Fibroblast of skin of abdomen (primary cell): ENCODE measurements at regions not wholly inside any gene's neighbourhood (a gene's known extent, or its start where the extent isn't known, plus 50 kb on each side); places are given as distances from the start of the nearest gene placed in this dataset.
"Not testable (repeated sequence)": the region's sequence is repeated elsewhere in the genome, so short reads cannot be mapped to it uniquely, and the experiment has no call there.

Experiments used
- DNase-seq: peaks from one replicate; pipeline ENCODE4 v3.0.0-alpha.2; 2013

DNA sequence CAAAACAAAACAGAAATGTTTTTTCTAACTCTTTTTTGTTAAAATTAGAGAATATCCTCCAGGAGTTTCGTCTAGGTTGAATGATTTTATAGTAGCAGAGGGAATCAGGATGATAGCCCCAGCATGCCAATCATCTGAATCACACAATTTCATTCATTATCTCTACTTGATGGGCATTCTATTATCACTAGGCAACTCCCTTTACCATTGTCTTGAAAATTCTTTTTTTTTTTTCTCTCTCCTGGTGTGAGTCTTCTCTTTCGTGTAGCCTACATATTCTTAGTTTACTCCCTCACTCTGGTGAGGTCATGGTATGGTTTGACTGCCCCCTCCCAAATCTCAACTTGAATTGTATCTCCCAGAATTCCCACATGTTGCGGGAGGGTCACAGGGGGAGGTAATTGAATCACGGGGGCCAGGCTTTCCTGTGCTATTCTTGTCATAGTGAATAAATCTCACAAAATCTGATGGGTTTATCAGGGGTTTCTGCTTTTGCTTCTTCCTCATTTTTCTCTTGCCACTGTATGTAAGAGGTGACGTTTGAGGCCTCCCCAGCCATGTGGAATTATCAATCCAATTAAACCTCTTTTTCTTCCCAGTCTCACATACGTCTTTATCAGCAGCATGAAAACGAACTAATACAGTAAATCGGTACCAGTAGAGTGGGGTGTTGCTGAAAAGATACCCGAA, 105.0 kb downstream of the OTUD1 start:
- DNase-seq, result no peak

DNA sequence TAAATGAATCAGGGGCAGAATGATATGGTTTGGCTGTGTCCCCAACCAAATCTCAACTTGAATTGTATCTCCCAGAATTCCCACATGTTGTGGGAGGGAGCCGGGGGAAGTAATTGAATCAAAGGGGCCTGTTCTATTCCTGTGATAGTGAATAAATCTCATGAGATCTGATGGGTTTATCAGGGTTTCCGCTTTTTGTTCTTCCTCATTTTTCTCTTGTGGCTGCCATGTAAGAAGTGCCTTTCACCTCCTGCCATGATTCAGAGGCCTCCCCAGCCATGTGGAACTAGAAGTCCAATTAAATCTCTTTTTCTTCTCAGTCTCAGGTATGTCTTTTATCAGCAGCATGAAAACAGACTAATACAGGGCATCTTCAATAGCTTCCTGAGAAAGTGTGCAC, 107.0 kb downstream of the OTUD1 start:
- not testable (repeated sequence) for DNase-seq

- DNase-seq, result peak; percentile 92
Observed at GRCh38 chr10:23556727-23557440, 118.0 kb downstream of the OTUD1 start.

GRCh38 chr10:23557777-23558176, 118.9 kb downstream of the OTUD1 start:
- DNase-seq, result peak; percentile 39

DNA sequence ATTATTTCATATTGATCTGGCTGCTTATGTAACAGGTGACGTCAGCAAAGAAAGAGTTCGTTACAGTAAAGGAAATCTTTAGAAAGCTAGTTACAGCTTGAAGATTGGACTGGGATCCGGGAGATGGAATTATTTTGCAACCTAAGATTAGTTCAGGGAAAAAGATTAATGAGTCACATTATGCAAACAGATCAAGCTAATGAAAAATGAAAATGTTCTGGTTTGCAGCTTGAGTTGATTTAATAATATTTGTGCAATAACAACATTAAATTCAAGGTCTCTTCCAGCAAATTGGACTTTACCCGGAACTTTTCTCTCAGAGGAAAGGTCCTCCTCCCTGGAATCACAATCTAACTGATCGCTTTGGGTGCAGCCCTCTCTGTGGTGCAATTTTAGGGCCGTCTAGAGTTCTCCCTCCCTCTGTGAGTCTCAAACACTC, 119.5 kb downstream of the OTUD1 start:
- peak; percentile 26 for DNase-seq

DNA sequence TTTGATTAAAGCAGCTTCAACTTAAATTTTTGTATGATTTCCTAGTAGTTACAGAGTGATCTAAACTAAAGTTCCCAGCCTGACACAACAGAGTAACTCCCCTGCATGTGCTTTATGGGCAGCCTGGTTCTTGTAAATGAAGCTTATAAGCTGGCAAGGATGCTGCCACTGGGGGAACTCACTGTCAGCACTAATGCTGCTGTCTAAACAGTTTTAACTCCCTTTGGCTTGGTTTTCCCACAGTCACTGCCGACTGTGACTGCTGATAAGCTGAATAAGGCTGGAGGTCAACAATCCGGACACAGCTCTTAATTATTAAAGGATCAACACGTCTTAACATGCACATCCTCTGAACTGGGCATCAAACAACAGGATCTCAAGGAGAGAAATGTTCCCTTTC, 130.1 kb downstream of the OTUD1 start:
- no peak for DNase-seq

- DNase-seq, result no peak
Observed at GRCh38 chr10:23571884-23572283, 133.0 kb downstream of the OTUD1 start.

DNA sequence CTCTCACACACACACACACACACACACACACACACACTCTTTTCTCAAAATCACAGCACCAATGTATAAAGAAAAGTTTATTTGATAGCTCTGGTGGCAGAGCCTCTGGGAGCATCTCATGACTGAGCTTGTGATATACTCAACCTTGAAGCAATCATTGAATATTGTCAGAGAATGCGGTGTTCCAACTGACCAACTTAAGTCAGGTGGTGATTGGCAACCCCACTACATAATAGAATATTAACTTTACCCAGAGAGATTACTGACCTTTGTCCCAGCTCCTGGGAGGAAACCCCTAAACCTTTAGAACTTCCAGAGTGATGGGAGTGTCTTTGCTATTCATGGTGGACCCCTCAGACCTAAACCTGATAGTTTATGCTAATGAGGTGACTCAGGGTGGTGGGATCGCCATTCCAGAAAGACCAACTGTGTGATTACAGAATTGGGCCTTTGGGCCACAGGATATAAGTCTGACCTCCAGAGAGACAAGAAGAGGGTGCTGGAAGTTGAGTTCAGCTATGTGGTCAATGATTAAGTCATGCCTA, 143.1 kb downstream of the OTUD1 start:
- DNase-seq, result no peak

GRCh38 chr10:23584396-23584795, 145.5 kb downstream of the OTUD1 start:
- DNase-seq, result no peak

GRCh38 chr10:23585186-23585585, 146.3 kb downstream of the OTUD1 start:
- DNase-seq, result no peak

DNA sequence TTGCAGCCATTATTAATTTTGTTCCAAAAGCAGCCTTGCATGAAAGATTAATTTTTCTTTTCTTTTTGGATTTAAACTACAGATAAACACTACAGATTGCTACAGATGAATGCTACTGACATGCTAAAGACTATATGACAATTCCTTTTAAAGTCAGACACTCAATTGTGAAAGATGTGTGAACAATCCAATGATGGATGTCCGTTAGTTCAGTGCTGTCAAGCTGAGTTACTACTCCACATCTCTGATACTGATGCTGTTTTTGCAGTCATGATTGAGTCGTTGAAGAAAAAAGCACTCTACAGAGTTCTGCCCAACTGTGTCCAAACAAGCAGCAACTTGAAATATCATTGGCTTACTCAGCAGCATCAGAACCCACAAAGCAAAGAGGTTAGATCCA, 146.8 kb downstream of the OTUD1 start:
- no peak for DNase-seq

- DNase-seq, result not testable (repeated sequence)
Observed at GRCh38 chr10:23595278-23595677, 156.4 kb downstream of the OTUD1 start.

- DNase-seq, result no peak
Observed at GRCh38 chr10:23604613-23605012, 165.7 kb downstream of the OTUD1 start.

DNA sequence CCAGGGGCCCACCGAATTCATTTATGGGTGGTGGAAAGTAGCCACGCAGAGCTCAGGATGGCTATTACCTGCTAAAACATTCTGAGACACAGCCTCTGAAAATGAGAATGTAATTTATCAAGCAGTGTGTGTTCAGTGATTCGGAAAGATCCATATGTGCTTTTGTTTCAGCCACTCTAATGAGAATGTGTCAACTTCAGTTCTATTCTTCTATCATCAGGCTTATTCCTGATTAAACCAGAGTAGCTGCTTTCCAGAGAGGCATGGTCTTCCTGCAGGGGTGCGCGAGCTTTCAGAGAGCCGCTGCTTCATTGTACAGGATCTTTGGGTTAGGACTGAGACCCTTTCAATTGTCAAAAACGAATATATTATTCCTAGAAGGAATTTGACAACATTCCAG, 167.6 kb downstream of the OTUD1 start:
- DNase-seq, result no peak

GRCh38 chr10:23608926-23609325, 170.1 kb downstream of the OTUD1 start:
- DNase-seq, result no peak

DNA sequence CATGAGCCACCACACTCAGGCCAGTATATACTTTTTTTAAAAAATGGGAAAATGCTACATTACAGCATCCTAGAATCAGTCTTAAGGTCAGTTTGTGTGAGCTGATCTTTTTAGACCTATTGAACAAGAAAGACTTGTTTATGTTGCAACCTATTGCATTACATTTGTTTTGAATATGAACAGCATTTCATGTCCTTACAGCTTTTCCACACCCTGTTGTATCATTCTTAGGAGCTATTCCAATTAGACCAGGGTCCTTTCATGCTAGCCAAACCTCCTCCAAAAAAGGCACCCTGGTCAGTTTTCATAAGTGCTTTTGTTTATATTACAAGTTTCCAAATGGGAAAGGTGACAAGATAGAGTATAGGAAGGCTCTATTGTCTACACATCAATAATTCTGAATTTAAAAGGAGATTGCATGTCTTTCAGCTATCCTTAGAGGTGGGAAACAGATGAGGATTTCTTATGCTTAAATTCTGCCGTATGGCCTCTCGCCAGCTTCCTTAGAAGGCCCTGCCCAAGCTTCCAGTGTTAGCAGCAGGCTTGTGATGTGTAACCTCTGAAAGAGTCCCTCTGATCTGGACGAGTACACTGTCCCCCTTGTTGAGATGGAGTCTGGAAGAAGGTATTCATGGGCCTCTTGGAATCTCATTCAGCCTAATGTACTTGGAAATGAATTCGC, 171.9 kb downstream of the OTUD1 start:
- no peak for DNase-seq

DNA sequence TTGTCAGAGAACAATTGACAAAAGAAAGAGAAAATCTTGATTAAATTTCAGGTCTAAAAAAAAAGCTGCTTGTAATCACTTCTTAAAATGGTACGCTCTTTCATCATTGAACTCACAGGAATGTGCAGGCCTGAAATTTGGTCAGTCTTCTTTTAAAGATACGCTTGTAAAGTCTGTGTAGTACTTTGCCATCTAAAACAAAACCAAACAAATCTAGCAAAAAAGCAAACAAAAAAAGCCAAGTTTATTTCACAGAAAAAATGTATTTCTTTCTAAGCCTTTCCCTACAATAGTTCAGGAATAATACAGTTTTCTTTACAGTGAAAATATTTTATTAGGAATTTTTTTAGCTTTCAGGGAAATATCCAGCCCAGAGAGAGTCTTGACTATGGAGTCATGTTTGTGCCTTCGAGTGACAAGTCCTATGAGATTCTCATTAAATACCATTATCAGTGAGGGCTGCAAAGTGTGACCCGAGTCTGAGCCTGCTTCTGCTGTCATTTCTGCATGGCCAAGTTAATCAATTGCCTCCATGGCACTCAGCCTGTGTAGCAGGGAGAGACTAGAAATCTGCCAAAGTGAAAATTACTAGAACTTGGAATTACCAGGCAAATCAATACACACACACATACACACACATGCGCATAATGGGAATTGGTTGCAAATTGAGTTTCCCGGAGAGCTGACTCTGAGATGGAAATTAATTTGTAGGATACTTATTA, 172.6 kb downstream of the OTUD1 start:
- no peak for DNase-seq

DNA sequence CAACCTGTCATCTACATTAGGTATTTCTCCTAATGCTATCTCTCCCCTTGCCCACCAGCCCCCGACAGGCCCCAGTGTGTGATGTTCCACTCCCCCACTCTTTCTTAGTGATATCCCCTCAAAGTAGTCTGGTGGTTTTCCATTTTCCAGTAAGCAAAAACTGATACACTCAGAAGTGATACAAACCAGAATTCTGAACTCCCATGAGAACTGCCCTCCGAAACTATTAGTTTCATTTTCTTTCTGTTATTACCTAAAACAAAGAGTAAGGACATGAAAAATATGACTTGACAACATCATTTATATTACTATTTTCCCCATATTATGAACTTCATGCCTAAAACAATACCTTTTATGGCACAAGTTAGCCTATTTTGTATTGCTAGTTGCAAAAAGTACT, 175.0 kb downstream of the OTUD1 start:
- no peak for DNase-seq

DNA sequence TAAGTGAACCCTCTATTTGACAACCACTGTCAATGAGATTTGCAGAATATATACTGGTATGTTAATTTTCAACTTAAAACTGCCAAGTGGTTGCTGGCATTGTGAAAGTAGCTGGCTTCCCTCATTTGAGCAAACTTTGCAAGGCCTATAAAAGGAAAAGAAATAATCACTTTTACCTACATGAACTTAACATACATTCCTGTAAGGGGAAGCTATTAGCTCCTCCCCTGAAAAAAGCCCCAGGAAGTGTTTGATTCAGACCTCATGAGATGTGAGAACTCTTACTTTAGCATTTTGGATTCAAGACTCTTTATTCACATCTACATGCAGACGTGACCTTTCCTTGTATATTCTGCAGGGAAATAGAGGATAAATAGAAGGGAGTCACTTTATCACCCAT, 175.6 kb downstream of the OTUD1 start:
- no peak for DNase-seq

- no peak for DNase-seq
Observed at GRCh38 chr10:23630376-23630775, 191.5 kb downstream of the OTUD1 start.

GRCh38 chr10:23630885-23631284, 192.0 kb downstream of the OTUD1 start:
- peak; percentile 26 for DNase-seq

- DNase-seq, result peak; percentile 82
Observed at GRCh38 chr10:23643111-23643780, 204.4 kb downstream of the OTUD1 start.
